Type B pancreatic cell (in vitro differentiated cells): ENCODE measurements at regions not wholly inside any gene's neighbourhood (a gene's known extent, or its start where the extent isn't known, plus 50 kb on each side); places are given as distances from the start of the nearest gene placed in this dataset.

Experiments
- DNase-seq: peaks from one replicate; pipeline ENCODE4 v3.0.0; 2021; ENCODE audit warnings: mixed read lengths; ENCODE audit not compliant: unreplicated experiment; ENCODE audit errors: extremely low spot score
- H3K27ac Mint-ChIP-seq: 2 replicates; pipeline ENCODE4 v1.8.0; 2021; ENCODE audit warnings: mild to moderate bottlenecking, mixed read lengths
- H3K27me3 Mint-ChIP-seq: 2 replicates; pipeline ENCODE4 v1.8.0; 2021; ENCODE audit warnings: mixed read lengths
- H3K36me3 Mint-ChIP-seq: 2 replicates; pipeline ENCODE4 v1.8.0; 2021; ENCODE audit warnings: mixed read lengths
- H3K4me1 Mint-ChIP-seq: one replicate; pipeline ENCODE4 v1.8.0; 2021; ENCODE audit warnings: mixed read lengths; ENCODE audit not compliant: unreplicated experiment
- H3K4me3 Mint-ChIP-seq: 2 replicates; pipeline ENCODE4 v1.8.0; 2021; ENCODE audit warnings: mild to moderate bottlenecking, mixed read lengths
- H3K9me3 Mint-ChIP-seq: 2 replicates; pipeline ENCODE4 v1.8.0; 2021; ENCODE audit warnings: mixed read lengths
- TF ChIP-seq, protein P1 (sequence below): fragments of 200-600 bp; sonication (generic); conservative IDR thresholded peaks from 2 replicates; pipeline ENCODE4 v1.5.0; 2021; ENCODE audit warnings: antibody characterized with exemption, mild to moderate bottlenecking

DNA sequence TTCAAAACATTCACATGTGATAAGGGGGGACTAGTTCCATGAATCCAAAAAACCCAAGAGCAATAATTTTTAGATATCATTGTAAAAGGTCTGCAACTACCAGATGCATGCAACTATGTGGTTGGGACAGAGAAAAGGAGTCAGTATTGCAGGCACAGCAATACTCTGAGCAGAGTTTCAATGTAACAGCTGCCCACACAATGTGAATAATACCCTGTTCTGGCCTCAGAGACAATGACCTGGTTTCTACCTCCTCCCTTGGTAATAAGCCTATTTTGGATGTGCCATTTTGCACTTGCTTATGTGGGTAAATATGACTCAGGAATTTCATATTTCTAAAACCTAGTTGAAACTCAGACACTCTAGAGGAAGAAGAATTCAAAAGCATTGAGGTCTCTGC is 194.8 kb upstream of the RASGEF1B start:
- peaks cover 17% of the 10 kb centered on the region for H3K4me1 Mint-ChIP-seq
- no peak overlapping the region for H3K27ac Mint-ChIP-seq
- no peaks in the 10 kb centered on the region for H3K9me3 Mint-ChIP-seq
- TF ChIP-seq, protein P1, sequence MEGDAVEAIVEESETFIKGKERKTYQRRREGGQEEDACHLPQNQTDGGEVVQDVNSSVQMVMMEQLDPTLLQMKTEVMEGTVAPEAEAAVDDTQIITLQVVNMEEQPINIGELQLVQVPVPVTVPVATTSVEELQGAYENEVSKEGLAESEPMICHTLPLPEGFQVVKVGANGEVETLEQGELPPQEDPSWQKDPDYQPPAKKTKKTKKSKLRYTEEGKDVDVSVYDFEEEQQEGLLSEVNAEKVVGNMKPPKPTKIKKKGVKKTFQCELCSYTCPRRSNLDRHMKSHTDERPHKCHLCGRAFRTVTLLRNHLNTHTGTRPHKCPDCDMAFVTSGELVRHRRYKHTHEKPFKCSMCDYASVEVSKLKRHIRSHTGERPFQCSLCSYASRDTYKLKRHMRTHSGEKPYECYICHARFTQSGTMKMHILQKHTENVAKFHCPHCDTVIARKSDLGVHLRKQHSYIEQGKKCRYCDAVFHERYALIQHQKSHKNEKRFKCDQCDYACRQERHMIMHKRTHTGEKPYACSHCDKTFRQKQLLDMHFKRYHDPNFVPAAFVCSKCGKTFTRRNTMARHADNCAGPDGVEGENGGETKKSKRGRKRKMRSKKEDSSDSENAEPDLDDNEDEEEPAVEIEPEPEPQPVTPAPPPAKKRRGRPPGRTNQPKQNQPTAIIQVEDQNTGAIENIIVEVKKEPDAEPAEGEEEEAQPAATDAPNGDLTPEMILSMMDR = no peak
- no peaks in the 10 kb centered on the region for H3K27me3 Mint-ChIP-seq
- no peak overlapping the region for H3K4me3 Mint-ChIP-seq
- DNase-seq = no peak
- no peaks in the 10 kb centered on the region for H3K36me3 Mint-ChIP-seq

GRCh38 chr4:81665649-81666048 is 193.9 kb upstream of the RASGEF1B start:
- H3K27me3 Mint-ChIP-seq = no peaks in the 10 kb centered on the region
- no peak for DNase-seq
- TF ChIP-seq, protein P1 = no peak
- H3K36me3 Mint-ChIP-seq = no peaks in the 10 kb centered on the region
- H3K9me3 Mint-ChIP-seq = no peaks in the 10 kb centered on the region
- H3K27ac Mint-ChIP-seq = no peak overlapping the region
- H3K4me1 Mint-ChIP-seq = peaks cover 17% of the 10 kb centered on the region
- H3K4me3 Mint-ChIP-seq = no peak overlapping the region

GRCh38 chr4:81665045-81665444 is 193.3 kb upstream of the RASGEF1B start:
- Mint-ChIP-seq H3K9me3 (no peaks in the 10 kb centered on the region), H3K36me3 (no peaks in the 10 kb centered on the region), H3K4me1 (peaks cover 17% of the 10 kb centered on the region), H3K27ac (no peak overlapping the region), H3K4me3 (no peak overlapping the region), H3K27me3 (no peaks in the 10 kb centered on the region)
- DNase-seq = no peak
- TF ChIP-seq, protein P1 = no peak

DNA sequence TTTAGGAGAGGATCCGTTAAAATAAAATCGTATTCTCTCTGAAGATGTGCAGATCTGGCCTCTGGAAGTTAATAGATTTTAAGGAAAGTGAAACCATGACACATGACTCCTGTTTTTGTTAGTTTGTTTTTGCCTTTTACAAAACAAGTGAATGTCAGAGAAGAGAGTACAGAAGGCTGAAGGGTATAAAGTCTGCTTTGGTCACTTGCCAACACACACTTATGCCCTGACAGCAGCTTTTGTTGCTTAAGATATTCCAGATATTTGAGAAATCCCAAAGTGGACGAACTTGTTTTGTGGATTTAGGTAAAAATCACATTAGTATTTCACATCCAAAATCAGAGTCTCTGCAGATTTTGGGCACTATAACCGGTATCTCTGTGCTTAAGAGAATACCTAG is 192.4 kb upstream of the RASGEF1B start:
- no peak overlapping the region for H3K27ac Mint-ChIP-seq
- TF ChIP-seq, protein P1 = no peak
- no peaks in the 10 kb centered on the region for H3K9me3 Mint-ChIP-seq
- no peak overlapping the region for H3K4me3 Mint-ChIP-seq
- H3K4me1 Mint-ChIP-seq = peaks cover 17% of the 10 kb centered on the region
- H3K36me3 Mint-ChIP-seq = no peaks in the 10 kb centered on the region
- DNase-seq = no peak
- no peaks in the 10 kb centered on the region for H3K27me3 Mint-ChIP-seq

- H3K4me3 Mint-ChIP-seq = no peak overlapping the region
- H3K27me3 Mint-ChIP-seq = no peaks in the 10 kb centered on the region
- H3K9me3 Mint-ChIP-seq = no peaks in the 10 kb centered on the region
- no peaks in the 10 kb centered on the region for H3K36me3 Mint-ChIP-seq
- peaks cover 17% of the 10 kb centered on the region for H3K4me1 Mint-ChIP-seq
- TF ChIP-seq, protein P1 = no peak
- no peak overlapping the region for H3K27ac Mint-ChIP-seq
- DNase-seq = no peak
These were observed 191.7 kb upstream of the RASGEF1B start for GRCh38 chr4:81663368-81663767.

DNA sequence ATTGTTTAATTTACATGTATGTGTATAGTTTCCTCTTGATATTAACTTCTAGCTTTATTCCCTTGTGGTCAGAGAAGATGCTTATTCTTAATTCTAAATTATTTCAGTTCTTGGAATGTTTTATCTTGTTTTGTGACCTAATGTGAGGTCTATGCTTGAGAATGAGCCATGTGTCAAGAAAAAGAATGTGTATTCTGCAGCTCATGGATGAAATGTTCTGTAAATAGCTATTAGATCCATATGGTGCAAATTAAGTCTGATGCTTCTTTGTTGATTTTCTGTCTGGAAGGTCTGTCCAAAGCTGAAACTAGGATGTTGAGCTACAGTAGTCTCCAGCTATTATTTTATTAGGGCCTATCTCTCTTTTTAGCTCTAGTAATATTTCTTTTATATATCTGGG is 187.3 kb upstream of the RASGEF1B start:
- Mint-ChIP-seq H3K4me3 (no peak overlapping the region), H3K36me3 (no peaks in the 10 kb centered on the region), H3K4me1 (peaks cover 4% of the 10 kb centered on the region), H3K9me3 (peaks cover 6% of the 10 kb centered on the region), H3K27me3 (no peaks in the 10 kb centered on the region), H3K27ac (no peak overlapping the region)
- DNase-seq = no peak
- TF ChIP-seq, protein P1 = no peak
